ENCODE measurements at regions not wholly inside any gene's neighbourhood (a gene's known extent, or its start where the extent isn't known, plus 50 kb on each side); places are given as distances from the start of the nearest gene placed in this dataset.

DNA sequence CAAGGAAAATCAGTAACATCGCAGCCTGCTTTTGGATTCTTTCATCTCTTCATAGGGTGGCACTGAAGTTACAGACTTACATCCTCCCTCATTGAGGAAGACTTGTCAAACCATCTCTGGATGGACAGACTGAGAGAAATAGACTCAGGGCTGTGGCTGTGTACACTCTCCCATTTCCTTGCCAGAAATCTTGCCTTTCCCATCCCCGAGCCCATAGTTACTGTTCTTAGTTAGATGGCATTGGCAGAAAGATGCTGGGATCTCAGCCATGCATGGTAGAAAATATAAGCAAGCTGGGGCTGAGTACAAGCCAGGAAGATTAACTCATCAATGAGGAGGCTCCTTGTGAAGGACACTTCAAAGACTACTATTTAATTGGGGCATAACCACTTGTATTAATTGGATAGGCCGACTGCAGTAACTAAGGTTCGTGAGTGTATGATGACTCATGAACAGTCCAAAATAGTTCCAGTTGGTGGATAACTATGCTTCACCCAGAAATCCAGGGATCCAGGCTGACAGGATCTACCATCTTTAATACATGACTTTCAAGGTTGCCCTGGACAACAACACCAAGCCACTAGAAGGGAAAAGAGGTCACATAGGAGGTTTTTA is 137.9 kb downstream of the TMEM38B start:
- Histone ChIP-seq H3K36me3 (ENCODE audit: control insufficient read depth, insufficient read depth, low read length) (no peaks in the 10 kb centered on the region), H3K4me3 (ENCODE audit: low read depth, low read length) (no peak overlapping the region), H3K27me3 (replicated peaks; ENCODE audit: control insufficient read depth, insufficient read depth, low read length) (no peaks in the 10 kb centered on the region), H3K9me3 (no peaks in the 10 kb centered on the region), H3K4me1 (no peaks in the 10 kb centered on the region)
- intact Hi-C loops (cut with micrococcal nuclease; ENCODE audit: unreplicated experiment), result no loop called here
- TF ChIP-seq, protein P1, sequence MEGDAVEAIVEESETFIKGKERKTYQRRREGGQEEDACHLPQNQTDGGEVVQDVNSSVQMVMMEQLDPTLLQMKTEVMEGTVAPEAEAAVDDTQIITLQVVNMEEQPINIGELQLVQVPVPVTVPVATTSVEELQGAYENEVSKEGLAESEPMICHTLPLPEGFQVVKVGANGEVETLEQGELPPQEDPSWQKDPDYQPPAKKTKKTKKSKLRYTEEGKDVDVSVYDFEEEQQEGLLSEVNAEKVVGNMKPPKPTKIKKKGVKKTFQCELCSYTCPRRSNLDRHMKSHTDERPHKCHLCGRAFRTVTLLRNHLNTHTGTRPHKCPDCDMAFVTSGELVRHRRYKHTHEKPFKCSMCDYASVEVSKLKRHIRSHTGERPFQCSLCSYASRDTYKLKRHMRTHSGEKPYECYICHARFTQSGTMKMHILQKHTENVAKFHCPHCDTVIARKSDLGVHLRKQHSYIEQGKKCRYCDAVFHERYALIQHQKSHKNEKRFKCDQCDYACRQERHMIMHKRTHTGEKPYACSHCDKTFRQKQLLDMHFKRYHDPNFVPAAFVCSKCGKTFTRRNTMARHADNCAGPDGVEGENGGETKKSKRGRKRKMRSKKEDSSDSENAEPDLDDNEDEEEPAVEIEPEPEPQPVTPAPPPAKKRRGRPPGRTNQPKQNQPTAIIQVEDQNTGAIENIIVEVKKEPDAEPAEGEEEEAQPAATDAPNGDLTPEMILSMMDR (IDR thresholded peaks at IDR 0.05; ENCODE audit: insufficient read depth in 1 of 2, low read depth in 1 of 2, low read length in 1 of 2, severe bottlenecking in 1 of 2, unreplicated experiment in 1 of 2), result no peak
- no peak for DNase-seq
- peaks cover 7% of the 10 kb centered on the region for H3K4me1 Mint-ChIP-seq (ENCODE audit: low read depth, unreplicated experiment)
- no peak overlapping the region for H3K4me3 Mint-ChIP-seq (ENCODE audit: unreplicated experiment)
- BruUV-seq (replicated peaks), result no TSS peak
- POLR2A ChIA-PET, result no interaction called here
- no peaks in the 10 kb centered on the region for H3K36me3 Mint-ChIP-seq (ENCODE audit: insufficient read depth, unreplicated experiment)
- no peaks in the 10 kb centered on the region for H3K9me3 Mint-ChIP-seq (ENCODE audit: unreplicated experiment)
- H3K27me3 Mint-ChIP-seq (ENCODE audit: insufficient read depth, unreplicated experiment), result no peaks in the 10 kb centered on the region
- CTCF ChIA-PET, result no interaction called here
- no peak overlapping the region for H3K27ac Mint-ChIP-seq (ENCODE audit: unreplicated experiment)

DNA sequence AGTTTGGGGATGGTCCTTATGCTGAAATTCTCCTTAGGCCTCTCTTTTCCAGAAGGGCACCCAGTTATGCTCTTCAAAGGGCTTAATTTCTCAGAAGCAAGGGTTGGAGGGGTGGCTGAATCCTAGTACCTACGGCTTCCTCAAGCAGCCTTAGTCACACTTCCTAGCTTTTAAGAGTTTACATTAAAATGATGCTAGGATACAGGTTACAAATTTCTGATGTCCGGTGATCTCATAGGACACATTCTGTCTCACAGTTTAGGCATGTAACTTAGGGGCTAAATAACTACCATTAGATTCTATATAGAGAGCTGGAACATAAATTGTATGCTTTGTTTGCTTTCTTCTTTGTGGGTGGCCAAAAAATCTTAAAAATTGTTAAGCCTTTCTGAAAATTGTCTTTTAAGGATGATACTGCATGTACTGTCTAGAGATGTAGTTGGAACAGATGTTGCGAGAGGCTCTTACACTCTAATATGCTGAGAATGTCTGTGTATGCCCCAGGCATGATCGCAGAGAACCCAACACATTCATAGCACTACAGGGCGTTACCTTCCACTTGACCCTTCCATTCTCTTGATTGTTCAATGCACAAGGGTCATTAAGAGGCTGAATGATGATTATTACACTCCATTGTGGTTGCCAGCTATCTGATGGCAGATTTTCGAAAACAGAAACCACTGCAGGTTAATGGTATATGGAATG is 139.1 kb downstream of the TMEM38B start:
- Histone ChIP-seq H3K36me3 (ENCODE audit: control insufficient read depth, insufficient read depth, low read length) (no peaks in the 10 kb centered on the region), H3K4me3 (ENCODE audit: low read depth, low read length) (no peak overlapping the region), H3K4me1 (no peaks in the 10 kb centered on the region), H3K9me3 (no peaks in the 10 kb centered on the region), H3K27me3 (replicated peaks; ENCODE audit: control insufficient read depth, insufficient read depth, low read length) (no peaks in the 10 kb centered on the region)
- CTCF ChIA-PET, result no interaction called here
- POLR2A ChIA-PET, result no interaction called here
- BruUV-seq (replicated peaks), result no TSS peak
- Mint-ChIP-seq H3K4me1 (ENCODE audit: low read depth, unreplicated experiment) (peaks cover 7% of the 10 kb centered on the region), H3K36me3 (ENCODE audit: insufficient read depth, unreplicated experiment) (no peaks in the 10 kb centered on the region), H3K27me3 (ENCODE audit: insufficient read depth, unreplicated experiment) (no peaks in the 10 kb centered on the region), H3K9me3 (ENCODE audit: unreplicated experiment) (no peaks in the 10 kb centered on the region), H3K4me3 (ENCODE audit: unreplicated experiment) (no peak overlapping the region), H3K27ac (ENCODE audit: unreplicated experiment) (no peak overlapping the region)
- intact Hi-C loops (cut with micrococcal nuclease; ENCODE audit: unreplicated experiment), result no loop called here
- TF ChIP-seq, protein P1 (IDR thresholded peaks at IDR 0.05; ENCODE audit: insufficient read depth in 1 of 2, low read depth in 1 of 2, low read length in 1 of 2, severe bottlenecking in 1 of 2, unreplicated experiment in 1 of 2), result no peak
- no peak for DNase-seq

DNA sequence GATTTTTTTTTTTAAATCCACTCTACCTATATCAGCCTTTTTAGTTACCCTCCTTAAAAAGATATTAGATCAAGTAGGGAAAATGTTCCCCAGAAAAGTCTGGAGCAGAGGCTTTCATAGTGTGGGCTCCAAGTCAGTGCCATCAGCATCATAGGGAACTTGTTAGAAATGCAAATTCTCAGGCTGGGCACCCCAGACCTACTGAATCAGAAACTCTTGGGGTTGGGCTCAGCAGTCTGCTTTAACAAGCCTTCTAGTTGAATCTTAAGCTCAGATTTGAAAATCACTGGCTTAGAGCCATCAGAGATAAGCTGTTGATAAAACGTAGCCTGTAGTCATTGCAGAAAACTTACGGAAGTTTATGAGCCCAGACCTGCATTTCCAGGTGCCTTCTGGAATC is 140.1 kb downstream of the TMEM38B start:
- H3K9me3 Mint-ChIP-seq (ENCODE audit: unreplicated experiment), result no peaks in the 10 kb centered on the region
- no TSS peak for BruUV-seq (replicated peaks)
- H3K36me3 Mint-ChIP-seq (ENCODE audit: insufficient read depth, unreplicated experiment), result no peaks in the 10 kb centered on the region
- no peak overlapping the region for H3K4me3 Mint-ChIP-seq (ENCODE audit: unreplicated experiment)
- POLR2A ChIA-PET, result no interaction called here
- Histone ChIP-seq H3K36me3 (ENCODE audit: control insufficient read depth, insufficient read depth, low read length) (no peaks in the 10 kb centered on the region), H3K4me1 (no peaks in the 10 kb centered on the region), H3K4me3 (ENCODE audit: low read depth, low read length) (no peak overlapping the region), H3K27me3 (replicated peaks; ENCODE audit: control insufficient read depth, insufficient read depth, low read length) (no peaks in the 10 kb centered on the region), H3K9me3 (no peaks in the 10 kb centered on the region)
- peaks cover 7% of the 10 kb centered on the region for H3K4me1 Mint-ChIP-seq (ENCODE audit: low read depth, unreplicated experiment)
- CTCF ChIA-PET, result no interaction called here
- intact Hi-C loops (cut with micrococcal nuclease; ENCODE audit: unreplicated experiment), result no loop called here
- TF ChIP-seq, protein P1 (IDR thresholded peaks at IDR 0.05; ENCODE audit: insufficient read depth in 1 of 2, low read depth in 1 of 2, low read length in 1 of 2, severe bottlenecking in 1 of 2, unreplicated experiment in 1 of 2), result no peak
- DNase-seq, result no peak
- H3K27me3 Mint-ChIP-seq (ENCODE audit: insufficient read depth, unreplicated experiment), result no peaks in the 10 kb centered on the region
- no peak overlapping the region for H3K27ac Mint-ChIP-seq (ENCODE audit: unreplicated experiment)
